HG02759 (cell line): ENCODE measurements at regions not wholly inside any gene's neighbourhood (a gene's known extent, or its start where the extent isn't known, plus 50 kb on each side); places are given as distances from the start of the nearest gene placed in this dataset.
"Not testable (repeated sequence)": the region's sequence is repeated elsewhere in the genome, so short reads cannot be mapped to it uniquely, and the experiment has no call there.

Experiments
- ATAC-seq: cut with Tn5 transposase; IDR thresholded peaks from one replicate; pipeline ENCODE4 v1.9.1; 2021; ENCODE audit warnings: mild to moderate bottlenecking, moderate library complexity; ENCODE audit not compliant: unreplicated experiment

DNA sequence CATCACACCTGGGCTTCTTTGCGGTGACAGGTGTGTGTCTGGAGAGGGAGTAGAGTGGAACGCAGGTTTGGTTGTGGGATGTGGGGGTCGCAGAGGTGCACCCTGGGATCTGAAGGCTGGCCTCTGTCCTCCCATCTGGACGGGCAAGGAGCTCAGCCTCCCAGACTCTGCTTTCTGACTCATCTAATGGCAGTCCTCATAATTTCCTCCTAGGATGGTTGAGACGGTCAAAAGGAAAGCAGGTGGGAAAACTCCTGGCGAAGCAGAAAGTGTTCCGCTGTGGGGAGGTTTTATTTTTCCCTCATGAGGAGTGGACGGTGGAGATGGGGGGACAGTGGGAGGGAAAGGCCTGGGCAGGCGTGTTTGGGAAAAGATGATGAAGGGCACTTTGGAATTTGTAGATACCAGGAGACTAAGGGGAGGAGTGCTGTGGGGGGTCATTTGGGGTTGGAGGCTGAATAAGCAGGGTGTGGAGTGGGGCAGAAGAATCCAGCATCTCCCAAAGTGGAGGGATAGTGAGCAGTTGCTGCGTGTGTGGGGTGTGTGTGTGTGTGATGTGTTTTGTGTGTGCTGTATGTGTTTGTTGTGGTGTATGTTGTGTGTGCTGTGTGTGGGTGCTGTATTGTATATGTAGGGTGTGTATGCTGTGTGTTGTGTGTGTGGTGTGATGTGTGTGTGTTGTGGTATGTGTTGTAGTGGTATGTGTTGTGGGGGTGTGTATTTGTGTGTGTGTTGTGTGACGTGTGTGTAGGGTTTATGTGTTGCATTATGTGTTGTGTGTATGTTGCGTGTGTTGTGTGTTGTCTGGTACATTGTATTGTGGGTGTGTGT is 97.2 kb upstream of the PODXL start:
- ATAC-seq: no peak

DNA sequence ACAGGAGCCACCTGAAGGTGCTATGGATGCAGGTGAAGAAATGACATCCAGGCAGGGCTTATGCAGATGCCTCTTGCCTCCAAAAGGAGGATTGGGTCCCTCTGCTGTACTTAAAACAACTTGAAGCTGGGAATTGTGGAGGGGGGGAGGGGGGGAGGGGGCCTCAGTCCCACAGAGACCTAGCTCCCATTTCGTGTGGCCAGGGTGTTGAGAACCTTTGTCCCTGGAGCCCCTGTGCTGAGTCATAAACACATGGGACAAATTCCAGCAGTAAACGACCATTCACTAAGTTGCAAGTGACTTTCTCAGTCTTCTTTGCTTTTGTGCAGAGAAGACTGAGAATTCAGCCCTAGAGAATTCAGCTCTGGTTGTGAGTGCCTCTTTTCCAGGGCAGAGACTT is 96.5 kb upstream of the PODXL start:
- no peak for ATAC-seq

DNA sequence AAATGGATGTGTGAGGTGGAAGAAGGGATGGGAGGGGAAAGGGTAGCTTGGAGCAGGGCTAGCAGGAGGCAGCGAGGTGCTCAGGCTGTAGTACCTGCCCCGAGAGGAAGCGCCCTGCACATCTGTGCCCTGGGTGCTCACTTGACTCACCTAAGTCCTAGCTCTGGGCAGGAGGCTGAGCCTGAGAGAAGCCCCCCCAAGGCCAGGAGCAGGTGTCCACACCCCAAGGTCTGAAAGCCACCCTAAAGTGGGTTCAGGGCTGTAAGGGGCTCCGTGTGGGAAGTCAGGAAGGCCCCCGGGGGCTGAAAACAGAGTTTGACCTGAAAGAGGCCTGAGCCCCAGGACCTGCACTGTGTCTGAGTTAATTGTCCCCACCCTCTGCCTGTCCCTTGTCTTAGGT is 95.8 kb upstream of the PODXL start:
- ATAC-seq: no peak

DNA sequence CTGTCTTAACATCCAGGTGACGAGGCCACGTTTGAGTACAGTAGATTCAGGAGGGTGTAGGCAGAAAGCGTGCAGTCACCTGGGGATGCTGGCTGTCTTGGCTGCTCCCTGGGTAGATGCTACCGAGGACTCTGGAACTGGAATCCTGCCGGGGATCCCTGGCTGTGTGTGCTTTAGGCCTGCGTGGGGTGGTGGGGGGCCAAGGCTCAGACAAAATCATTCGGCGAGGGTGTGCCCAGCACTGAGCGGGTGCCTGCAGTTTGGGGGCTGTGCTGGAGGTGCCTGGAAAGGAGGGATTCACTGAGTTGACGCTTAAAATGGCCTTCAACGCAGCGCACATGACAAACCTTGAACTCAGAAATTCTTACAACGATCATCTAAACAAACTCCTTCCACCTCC is 93.5 kb upstream of the PODXL start:
- ATAC-seq: no peak

DNA sequence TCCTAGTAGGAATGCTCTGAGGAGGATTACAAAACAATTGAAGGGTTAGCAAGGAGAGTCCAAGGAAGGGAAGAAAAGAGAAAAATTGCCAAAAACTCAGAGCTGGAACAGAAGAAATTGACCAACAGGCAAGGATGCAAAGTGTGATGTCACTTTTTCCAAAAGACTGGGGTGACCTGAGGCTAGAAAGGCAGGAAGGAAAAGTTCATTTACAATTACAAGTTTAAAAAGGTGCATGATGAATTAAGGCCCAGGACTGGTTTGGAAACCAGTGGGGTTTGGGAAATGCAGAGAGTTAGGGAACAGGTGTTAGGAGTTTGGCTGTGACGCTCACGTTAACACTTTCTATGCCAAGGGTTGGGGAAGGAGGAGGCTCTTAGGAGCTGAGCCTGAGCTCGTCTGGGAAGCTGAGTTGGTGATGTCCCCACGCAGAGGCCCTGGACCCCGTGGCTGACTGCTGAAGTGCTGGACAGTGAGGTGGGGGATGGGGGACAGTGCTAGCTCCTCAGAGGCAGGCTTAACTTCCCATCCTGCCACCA is 92.6 kb upstream of the PODXL start:
- no peak for ATAC-seq

DNA sequence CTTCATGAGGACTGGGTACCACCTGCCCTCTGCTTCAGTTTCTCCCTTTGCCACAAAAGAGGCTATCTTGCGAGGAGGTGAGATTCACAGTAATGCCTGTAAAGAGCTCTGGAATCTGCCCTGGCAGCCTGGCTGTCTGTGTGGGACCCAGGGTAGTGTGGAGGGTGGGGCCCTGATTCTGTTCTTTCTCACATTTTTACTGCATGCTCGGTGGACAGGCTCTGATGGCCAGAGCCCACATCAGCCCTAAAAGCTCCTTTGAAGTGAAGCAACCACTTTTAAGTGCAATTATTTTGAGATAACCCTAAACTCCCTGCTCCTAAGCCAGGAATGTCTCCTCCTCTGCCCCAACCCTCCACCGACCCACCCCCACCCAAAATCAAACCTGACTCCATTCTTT is 92.1 kb upstream of the PODXL start:
- no peak for ATAC-seq

DNA sequence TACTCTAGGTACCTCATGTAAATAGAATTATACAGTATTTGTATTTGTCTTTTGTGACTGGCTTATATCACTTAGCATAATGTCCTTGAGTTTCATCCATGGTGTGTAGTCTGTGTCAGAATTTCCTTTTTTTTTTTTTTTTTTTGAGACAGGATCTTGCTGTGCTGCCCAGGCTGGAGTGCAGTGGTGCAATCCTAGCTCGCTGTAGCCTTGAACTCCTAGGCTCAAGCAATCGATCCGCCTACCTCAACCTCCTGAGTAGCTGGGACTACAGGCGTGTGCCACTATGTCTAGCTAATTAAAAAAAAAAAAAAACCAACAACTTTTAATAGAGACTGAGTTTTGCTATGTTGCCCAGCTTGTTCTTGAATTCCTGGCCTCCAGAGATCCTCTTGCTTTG is 89.8 kb upstream of the PODXL start:
- no peak for ATAC-seq

DNA sequence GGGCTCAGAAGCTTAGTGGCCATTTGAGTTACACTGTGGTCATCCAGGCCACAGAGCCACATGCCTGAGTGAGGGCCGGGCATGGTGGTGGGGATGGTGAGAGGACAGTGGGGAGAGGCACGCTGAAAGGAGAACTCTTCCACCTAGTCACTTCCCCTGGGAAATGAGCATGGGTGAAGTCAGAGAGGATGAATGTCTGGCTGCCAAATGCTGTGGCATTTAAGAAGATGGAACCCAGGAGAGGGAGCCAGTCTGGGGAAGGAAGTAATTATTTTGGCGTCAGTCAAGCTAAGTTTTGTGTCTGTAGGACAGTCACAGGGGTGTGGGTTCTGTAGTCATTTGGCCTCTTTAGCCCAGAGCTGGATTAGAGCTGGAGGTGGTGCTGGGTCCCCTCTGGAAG is 86.0 kb upstream of the PODXL start:
- no peak for ATAC-seq

DNA sequence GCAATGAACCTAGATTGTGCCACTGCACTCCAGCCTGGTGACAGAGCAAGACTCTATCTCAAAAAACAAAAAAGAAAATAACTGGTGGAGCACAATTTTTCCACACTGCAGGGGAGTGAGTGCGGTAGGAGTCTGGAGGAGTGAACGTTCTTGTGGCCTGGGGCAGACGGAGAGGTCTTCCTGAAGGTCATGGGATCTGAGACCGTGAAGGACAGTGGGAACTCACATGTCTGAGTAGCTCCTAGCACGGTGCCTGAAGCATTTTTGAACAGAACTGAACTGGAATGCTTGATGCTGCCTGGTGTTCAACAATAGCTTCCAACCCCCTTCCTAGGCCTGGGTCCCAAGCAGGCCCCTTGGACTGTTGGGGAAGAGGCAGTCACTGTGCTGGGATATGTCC is 84.3 kb upstream of the PODXL start:
- no peak for ATAC-seq

DNA sequence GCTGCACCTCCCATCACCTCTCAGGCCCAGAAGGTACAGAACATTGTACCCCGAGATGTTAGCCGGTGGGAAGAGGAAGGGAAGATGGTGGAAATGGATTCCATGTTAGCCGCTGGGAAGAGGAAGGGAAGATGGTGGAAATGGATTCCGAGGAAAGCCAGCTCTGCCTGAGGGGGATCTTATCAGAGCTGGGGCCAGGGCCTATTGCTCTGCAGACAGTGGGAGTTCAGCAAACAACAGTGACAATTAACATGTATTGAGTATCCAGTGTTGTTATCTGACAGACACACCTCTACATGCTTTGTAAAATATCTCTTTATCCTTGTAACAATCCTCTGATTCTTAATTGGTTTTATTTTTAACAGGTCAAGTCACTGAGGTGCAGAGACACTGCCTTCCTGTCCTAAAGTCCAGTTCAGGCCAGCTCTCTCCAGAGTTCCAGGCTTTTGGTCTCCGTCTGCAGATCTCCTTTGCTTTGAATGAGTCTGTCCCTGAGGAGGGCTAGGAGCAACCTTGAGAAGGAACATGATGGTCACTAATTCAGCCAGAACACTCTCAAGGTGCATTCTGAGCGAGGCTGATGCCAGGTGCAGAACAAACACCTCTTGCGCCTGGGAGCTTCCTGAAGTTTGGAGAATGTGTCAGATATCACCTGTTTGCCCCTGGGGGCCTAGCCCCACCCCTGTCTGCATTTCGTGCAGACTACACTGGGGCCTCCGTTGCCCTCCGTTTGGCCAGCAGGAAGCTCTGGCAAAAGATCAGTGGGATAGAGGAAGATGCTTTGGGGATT is 82.4 kb upstream of the PODXL start:
- ATAC-seq: no peak

DNA sequence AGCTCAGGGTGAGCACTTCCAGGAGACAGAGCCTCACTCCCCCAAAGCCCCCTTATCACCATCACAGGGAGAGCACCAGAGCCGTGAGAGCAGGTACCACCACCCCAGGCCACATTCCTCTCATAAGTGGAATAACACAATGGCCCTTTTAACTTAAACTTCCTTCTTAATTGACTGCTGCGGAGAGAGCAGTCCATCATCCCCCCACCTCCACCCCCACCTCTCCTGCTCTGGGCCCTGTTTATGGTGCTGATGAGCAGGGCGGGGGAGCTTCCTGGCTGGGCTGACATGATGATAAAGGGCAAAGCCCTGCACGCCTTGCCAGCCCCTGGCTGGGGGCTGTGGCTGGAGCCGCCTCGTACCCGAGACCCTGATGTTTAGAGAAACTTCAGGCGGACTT is 81.4 kb upstream of the PODXL start:
- ATAC-seq: no peak

DNA sequence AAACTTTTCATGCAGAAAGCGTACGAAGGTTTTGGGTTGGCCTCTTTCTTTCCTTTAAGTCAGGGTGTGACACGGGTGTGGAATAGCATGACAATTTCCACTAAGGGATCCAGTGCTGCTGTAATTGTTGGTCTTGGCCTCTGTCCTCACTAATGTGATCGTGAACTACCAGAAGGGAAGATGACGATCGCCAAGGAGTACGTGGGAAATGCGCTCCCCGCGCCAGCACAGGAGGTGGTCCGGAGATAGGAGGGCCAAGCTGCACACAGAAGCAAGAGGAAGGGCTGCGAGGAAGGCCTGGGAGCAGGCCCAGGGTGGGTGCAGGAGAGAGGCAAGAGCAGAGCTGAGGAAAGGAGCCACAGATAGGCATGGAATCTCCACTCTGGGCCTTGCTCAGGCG is 79.7 kb upstream of the PODXL start:
- no peak for ATAC-seq

DNA sequence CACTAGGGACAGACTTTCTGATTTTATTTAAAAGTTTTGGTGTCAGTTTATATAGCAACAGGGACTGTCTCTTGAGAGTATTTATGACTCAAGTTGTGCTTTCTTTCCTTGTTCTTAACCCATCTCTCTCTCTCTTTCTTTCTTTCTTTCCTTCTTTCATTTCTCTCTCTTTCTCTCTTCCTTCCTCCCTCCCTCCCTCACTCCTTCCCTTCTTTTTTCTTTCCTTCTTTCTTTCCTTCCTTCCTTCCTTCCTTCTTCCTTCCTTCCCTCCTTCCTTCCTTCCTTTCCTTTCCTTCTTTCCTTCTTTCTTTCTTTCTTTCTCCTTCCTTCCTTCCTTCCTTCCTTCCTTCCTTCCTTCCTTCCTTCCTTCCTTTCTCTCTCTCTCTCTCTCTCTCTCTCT is 77.8 kb upstream of the PODXL start:
- ATAC-seq: not testable (repeated sequence)

DNA sequence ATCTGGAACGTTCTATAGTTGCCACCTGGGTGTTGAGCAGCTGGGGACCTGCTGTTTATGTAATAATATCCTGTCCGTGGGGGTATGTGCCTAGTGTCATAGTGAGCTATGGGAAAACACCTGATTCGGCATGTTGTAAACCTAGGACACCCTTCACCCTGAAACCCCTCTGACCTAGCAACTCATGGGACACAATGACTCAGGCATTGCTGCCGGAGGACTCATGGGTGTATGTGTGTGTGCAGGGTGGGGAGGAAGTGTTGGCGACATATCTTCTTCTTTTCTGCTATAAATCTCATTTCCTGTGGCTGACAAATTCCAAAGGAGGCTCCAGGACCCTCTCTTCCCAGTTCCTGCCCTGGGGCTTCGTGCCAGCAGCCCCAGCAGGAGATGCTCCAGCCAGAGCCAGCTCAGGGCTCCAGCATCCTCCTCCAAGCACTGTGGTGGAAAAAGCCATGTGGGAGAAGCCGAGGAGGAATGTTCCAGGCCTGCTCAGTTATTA is 77.0 kb upstream of the PODXL start:
- no peak for ATAC-seq

DNA sequence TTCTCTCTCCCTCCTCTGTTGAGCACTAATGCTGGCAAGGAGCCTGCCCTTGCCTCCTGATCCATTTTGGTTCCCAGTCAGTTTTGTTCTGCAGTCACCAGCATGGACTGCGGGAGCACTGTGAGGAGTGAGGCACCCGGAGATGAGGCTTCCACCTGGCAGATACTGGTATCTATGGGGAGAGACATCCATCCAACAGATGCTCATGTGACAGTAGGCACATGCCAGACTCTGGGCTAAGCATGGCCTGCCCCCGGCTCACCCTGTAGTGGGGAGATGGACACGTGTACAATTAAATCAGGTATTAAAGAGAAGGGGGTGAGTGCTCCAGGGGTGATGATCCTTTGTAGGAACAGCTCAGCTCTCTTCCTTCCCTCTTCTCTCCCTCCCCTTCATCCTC is 74.0 kb upstream of the PODXL start:
- ATAC-seq: no peak

DNA sequence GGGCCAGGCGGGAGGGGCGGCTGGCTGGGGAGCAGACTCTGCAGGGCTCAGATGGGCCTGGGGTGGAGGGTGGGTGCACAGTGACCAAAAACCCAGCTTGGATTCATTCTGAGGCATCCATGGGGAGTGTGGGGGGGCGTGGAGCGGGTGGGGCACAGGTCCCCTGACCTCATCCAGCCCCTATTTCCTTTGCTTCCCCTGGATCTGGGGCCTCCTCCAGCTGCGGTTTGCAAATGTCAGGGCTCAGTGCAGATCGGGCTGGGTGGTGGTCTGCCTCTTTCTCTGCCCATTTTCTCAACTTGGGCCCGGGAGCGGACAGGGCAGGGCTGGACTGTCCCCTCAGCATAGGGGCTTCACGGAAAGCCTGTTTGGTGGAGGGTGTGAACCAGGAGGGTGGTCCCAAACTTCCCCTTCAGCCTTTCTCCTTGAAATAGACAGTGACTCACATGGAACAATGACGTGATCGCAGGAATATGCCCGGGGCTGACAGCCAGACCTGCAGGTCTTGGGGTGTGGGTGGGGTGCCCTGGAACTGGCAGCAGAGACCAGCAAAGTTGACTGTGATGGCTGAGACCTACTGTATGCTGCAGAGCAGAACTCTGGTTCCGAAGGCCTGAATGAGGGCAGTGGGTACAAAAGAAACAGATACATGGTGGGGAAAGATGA is 72.9 kb upstream of the PODXL start:
- no peak for ATAC-seq

DNA sequence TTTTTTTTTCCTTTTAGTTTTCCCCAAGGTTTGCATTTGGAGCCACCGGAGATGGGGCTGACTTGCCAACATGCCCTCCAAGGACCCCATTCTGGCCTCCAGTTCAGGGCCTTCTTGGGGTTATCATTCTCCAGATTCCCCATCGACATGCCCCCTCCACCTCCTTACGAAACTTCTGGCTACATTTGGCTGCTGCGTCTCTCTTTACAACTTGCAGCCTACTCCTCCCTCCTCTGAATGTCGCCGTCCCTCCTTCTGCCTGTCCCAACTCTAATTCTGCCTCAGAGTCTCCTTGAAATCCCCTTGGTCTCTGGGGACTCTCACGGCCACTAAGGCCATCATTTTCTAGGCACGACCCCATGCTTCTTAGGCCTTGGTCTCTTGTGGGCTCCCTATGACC is 72.2 kb upstream of the PODXL start:
- no peak for ATAC-seq

DNA sequence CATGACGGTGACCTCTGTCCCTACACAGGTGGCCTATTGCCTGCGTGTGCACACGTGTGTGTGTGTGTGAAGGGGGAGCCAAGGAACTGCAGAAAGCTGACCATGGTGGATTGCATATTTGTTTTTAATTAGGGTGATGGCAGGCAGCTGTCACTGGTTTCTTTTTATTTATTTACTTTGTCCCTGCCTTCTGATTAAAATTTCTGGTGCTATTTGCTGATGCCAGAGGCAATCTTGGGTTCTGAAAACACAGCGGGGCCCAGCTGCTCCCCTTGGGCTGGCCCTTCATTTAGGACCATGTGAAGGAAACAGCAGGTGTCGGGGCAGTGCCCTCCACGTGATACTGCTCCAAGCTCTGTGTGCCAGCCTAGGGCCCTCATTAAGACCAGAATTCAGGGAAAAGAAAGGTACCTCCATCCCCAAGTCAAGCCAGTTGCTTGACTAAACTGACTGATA is 71.3 kb upstream of the PODXL start:
- no peak for ATAC-seq

DNA sequence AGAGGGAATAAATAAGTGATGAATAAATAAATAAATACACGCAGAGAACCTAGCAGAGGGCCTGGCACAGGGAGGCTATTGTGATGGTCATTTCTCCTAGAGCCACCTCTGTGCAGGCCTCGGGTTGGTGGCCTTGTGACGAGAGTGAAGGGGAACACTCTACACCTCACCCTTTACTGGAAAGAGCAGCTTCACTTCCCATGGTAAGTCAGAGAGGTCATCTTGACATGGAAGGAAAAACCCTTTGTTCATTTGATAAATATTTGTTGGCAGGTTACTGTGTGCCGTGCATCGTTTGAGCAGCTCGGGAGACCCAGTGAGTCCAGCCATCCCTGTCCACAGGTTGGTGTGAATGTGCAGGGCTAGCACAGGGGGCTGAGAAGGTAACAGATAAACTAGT is 70.2 kb upstream of the PODXL start:
- ATAC-seq: no peak

DNA sequence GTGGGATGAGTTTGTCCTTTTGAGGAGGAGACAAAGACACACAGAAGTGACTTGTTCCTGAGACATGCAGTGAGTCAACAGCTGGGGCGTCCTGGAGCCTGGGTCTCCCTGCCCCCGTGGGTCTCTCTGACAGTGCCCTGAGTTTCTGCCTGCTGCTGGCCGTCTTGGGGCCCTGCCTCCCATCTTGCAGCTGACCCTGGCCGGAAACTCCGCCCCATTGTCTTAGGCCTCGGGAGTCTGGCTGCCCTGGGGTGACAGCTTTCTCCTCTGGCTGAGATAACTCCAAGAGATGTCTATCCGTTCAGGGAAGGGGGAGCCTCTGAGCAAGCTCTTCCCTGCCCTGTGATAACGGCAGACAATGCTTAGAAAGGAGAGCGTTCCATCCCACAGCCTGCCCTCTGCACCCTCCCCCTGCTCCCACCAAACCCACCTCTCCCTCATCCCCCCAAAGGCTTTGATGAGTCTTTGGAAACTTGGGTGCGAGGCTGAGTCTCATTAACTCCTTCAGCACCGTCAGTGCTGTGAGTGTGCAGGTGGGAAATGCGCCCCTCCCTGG is 69.5 kb upstream of the PODXL start:
- ATAC-seq: no peak

DNA sequence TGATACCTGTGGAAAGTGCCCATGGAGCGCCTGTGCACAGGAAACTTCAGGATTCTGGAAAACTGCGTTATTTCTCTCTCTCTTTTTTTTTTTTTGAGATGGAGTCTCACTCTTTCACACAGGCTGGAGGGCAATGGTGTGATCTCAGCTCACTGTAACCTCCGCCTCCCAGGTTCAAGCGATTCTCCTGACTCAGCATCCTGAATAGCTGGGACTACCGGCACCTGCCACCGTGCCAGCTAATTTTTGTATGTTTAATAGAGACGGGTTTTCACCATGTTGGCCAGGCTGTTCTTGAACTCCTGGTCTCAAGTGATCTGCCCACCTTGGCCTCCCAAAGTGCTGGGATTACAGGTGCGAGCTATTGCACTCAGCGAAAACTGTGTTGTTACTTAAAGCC is 68.9 kb upstream of the PODXL start:
- ATAC-seq: not testable (repeated sequence)
